HEK293T (cell line): ENCODE measurements at regions not wholly inside any gene's neighbourhood (a gene's known extent, or its start where the extent isn't known, plus 50 kb on each side); places are given as distances from the start of the nearest gene placed in this dataset.

Experiments used
- BHLHE40 ChIP-seq: fragments of 450-650 bp; IDR thresholded peaks from 2 replicates; pipeline ENCODE4 v1.6.1; 2016; ENCODE audit warnings: mild to moderate bottlenecking, moderate library complexity, borderline replicate concordance
- FOXK2 ChIP-seq: fragments of 450-650 bp; IDR thresholded peaks from 2 replicates; pipeline ENCODE4 v1.6.1; 2016; ENCODE audit warnings: mild to moderate bottlenecking
- FOXM1 ChIP-seq: fragments of 450-650 bp; IDR thresholded peaks from 2 replicates; pipeline ENCODE4 v1.6.1; 2017; ENCODE audit warnings: mild to moderate bottlenecking, borderline replicate concordance
- SP1 ChIP-seq: fragments of 450-650 bp; IDR thresholded peaks from 2 replicates; pipeline ENCODE4 v1.6.1; 2017
- TARDBP ChIP-seq: fragments of 450-650 bp; IDR thresholded peaks from 2 replicates; pipeline ENCODE4 v1.6.1; 2016

DNA sequence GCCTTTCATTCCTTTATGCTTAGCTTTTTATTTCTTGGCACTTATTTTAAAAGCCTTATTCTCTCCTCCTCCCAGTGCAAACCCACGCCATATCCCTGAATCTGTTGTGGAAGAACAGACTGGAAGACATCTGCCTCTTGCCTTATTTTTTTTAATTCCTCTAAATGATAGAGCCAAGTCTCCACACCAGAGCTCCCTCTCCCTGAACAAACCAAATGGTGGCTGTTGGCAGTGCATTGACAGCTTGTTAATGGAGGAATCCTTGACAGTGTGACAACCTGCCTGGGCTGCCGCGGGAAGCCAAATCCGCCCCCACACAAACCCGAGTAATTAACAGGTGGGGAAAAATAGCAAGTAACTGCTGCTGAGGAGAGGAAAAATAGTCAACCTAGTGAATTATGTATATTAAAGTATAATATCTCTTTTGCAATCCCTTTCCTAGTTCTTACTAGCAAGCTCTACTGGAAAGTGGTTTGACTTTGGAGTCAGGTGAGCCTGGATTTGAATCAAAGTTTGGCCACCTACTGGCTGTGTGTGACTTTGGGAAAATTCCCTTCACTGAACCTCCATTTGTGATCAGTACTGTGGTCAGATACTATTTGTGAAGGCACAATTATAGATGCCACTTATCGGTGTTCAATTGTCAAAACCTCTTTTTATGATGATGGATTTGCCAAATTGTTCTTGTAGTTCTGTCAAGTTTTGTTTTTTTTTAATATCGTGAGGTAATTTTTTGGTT lies 589.6 kb downstream of the PDCD6IP start:
- TF ChIP-seq BHLHE40 (no peak), FOXM1 (no peak), TARDBP (no peak), FOXK2 (no peak), SP1 (no peak)
